Stimulated activated CD8-positive, alpha-beta memory T cell treated with anti-CD3 and anti-CD28 coated beads, Interleukin-4, amount 100 ng/mL, for 24 hours (primary cell): ENCODE measurements at regions not wholly inside any gene's neighbourhood (a gene's known extent, or its start where the extent isn't known, plus 50 kb on each side); places are given as distances from the start of the nearest gene placed in this dataset.
"Not testable (repeated sequence)": the region's sequence is repeated elsewhere in the genome, so short reads cannot be mapped to it uniquely, and the experiment has no call there.

Experiments
- DNase-seq: peaks from one replicate; pipeline ENCODE4 v3.0.0-alpha.2; 2020; ENCODE audit warnings: low read depth

- no peak for DNase-seq
Measured at GRCh38 chr12:9367828-9368227, 159.6 kb upstream of the PZP start.

- DNase-seq, result no peak
Measured at GRCh38 chr12:9367201-9367600, 159.0 kb upstream of the PZP start.

- DNase-seq, result no peak
Measured at GRCh38 chr12:9365296-9365695, 157.1 kb upstream of the PZP start.

- DNase-seq, result no peak
Measured at GRCh38 chr12:9364224-9365176, 156.3 kb upstream of the PZP start.

- DNase-seq, result no peak
Measured at GRCh38 chr12:9363145-9363544, 154.9 kb upstream of the PZP start.

- no peak for DNase-seq
Measured at GRCh38 chr12:9361879-9362326, 153.7 kb upstream of the PZP start.

GRCh38 chr12:9354009-9354754 lies 146.0 kb upstream of the PZP start:
- DNase-seq, result not testable (repeated sequence)

- no peak for DNase-seq
Measured at GRCh38 chr12:9351136-9351535, 142.9 kb upstream of the PZP start.

GRCh38 chr12:9349888-9350885 lies 142.0 kb upstream of the PZP start:
- no peak for DNase-seq

GRCh38 chr12:9348906-9349518 lies 140.8 kb upstream of the PZP start:
- no peak for DNase-seq

- DNase-seq, result no peak
Measured at GRCh38 chr12:9347328-9348127, 139.3 kb upstream of the PZP start.

GRCh38 chr12:9346866-9347327 lies 138.7 kb upstream of the PZP start:
- DNase-seq, result no peak

GRCh38 chr12:9345171-9345570 lies 137.0 kb upstream of the PZP start:
- DNase-seq, result no peak

GRCh38 chr12:9344541-9344940 lies 136.3 kb upstream of the PZP start:
- no peak for DNase-seq

GRCh38 chr12:9343731-9344130 lies 135.5 kb upstream of the PZP start:
- DNase-seq, result no peak

GRCh38 chr12:9342614-9343353 lies 134.6 kb upstream of the PZP start:
- no peak for DNase-seq

GRCh38 chr12:9341260-9341585 lies 133.0 kb upstream of the PZP start:
- no peak for DNase-seq

GRCh38 chr12:9340422-9341259 lies 132.4 kb upstream of the PZP start:
- DNase-seq, result no peak

GRCh38 chr12:9337656-9338055 lies 129.5 kb upstream of the PZP start:
- DNase-seq, result no peak
